HG03432 (cell line): ENCODE measurements at regions not wholly inside any gene's neighbourhood (a gene's known extent, or its start where the extent isn't known, plus 50 kb on each side); places are given as distances from the start of the nearest gene placed in this dataset.
A peak's percentile ranks its signal among the peaks of the same experiment; 100 is the strongest.
"Not testable (repeated sequence)": the region's sequence is repeated elsewhere in the genome, so short reads cannot be mapped to it uniquely, and the experiment has no call there.

ENCODE experiments used
- ATAC-seq: cut with Tn5 transposase; IDR thresholded peaks from one replicate; pipeline ENCODE4 v1.9.1; 2021; ENCODE audit warnings: mild to moderate bottlenecking, moderate library complexity; ENCODE audit not compliant: unreplicated experiment

- no peak for ATAC-seq
Observed at GRCh38 chr11:45000918-45001317, 50.2 kb upstream of the TP53I11 start.

- no peak for ATAC-seq
Observed at GRCh38 chr11:45001466-45002165, 50.9 kb upstream of the TP53I11 start.

GRCh38 chr11:45005106-45005505 lies 54.4 kb upstream of the TP53I11 start:
- ATAC-seq, result no peak

- no peak for ATAC-seq
Observed at GRCh38 chr11:45007011-45007410, 56.3 kb upstream of the TP53I11 start.

- ATAC-seq, result not testable (repeated sequence)
Observed at GRCh38 chr11:45015983-45016382, 65.3 kb upstream of the TP53I11 start.

GRCh38 chr11:45016446-45016845 lies 65.8 kb upstream of the TP53I11 start:
- ATAC-seq, result not testable (repeated sequence)

GRCh38 chr11:45017329-45017728 lies 66.6 kb upstream of the TP53I11 start:
- no peak for ATAC-seq

GRCh38 chr11:45021001-45021400 lies 70.3 kb upstream of the TP53I11 start:
- ATAC-seq, result no peak

- no peak for ATAC-seq
Observed at GRCh38 chr11:45021692-45022141, 71.0 kb upstream of the TP53I11 start.

- ATAC-seq, result no peak
Observed at GRCh38 chr11:45022294-45023064, 71.8 kb upstream of the TP53I11 start.

GRCh38 chr11:45023065-45023365 lies 72.3 kb upstream of the TP53I11 start:
- no peak for ATAC-seq

GRCh38 chr11:45024316-45024715 lies 73.6 kb upstream of the TP53I11 start:
- no peak for ATAC-seq

- ATAC-seq, result no peak
Observed at GRCh38 chr11:45024846-45025588, 74.3 kb upstream of the TP53I11 start.

GRCh38 chr11:45025716-45026492 lies 75.2 kb upstream of the TP53I11 start:
- ATAC-seq, result no peak

- ATAC-seq, result no peak
Observed at GRCh38 chr11:45026835-45027234, 76.2 kb upstream of the TP53I11 start.

GRCh38 chr11:45027312-45027711 lies 76.6 kb upstream of the TP53I11 start:
- no peak for ATAC-seq

GRCh38 chr11:45028911-45029682 lies 78.4 kb upstream of the TP53I11 start:
- ATAC-seq, result no peak

- ATAC-seq, result no peak
Observed at GRCh38 chr11:45030778-45031177, 80.1 kb upstream of the TP53I11 start.

GRCh38 chr11:45031912-45032519 lies 81.3 kb upstream of the TP53I11 start:
- peak; percentile 81 for ATAC-seq

- ATAC-seq, result no peak
Observed at GRCh38 chr11:45035413-45035812, 84.7 kb upstream of the TP53I11 start.
